Adrenal gland (tissue), 9 donors: ENCODE measurements at regions not wholly inside any gene's neighbourhood (a gene's known extent, or its start where the extent isn't known, plus 50 kb on each side); places are given as distances from the start of the nearest gene placed in this dataset.

Experiments used
- DNase-seq, 7 donors: peaks; one replicate each; pipeline ENCODE4 v3.0.0-alpha.2; 2019 to 2020
- H3K27ac ChIP-seq, 5 donors: fragments of 200-600 bp; sonication (generic) in 4 of 5; 1 replicate in 3 of 5; 2 replicates in 2 of 5; pipeline versions ENCODE4 v1.5.1 to v1.8.0; 2016 to 2020; ENCODE audit warnings: mild to moderate bottlenecking in 1 of 5
- H3K27me3 ChIP-seq: fragments of 200-600 bp; 2 replicates; pipeline ENCODE4 v1.8.0; 2021
- H3K36me3 ChIP-seq, 2 donors: fragments of 200-600 bp; replicated peaks in 1 of 2; 1 replicate in 1 of 2; 2 replicates in 1 of 2; pipeline versions ENCODE4 v1.5.1 to v1.8.0; 2018 to 2022
- H3K4me1 ChIP-seq, 2 donors: fragments of 200-600 bp; replicated peaks in 1 of 2; 1 replicate in 1 of 2; 2 replicates in 1 of 2; pipeline versions ENCODE4 v1.5.1 to v1.8.0; 2018 to 2021
- H3K4me3 ChIP-seq, 4 donors: fragments of 200-600 bp; sonication (generic) in 3 of 4; one replicate each; pipeline ENCODE4 v1.5.1; 2016 to 2018
- H3K9me3 ChIP-seq, 3 donors: fragments of 200-600 bp; sonication (generic) in 1 of 3; replicated peaks in 1 of 3; 1 replicate in 2 of 3; 2 replicates in 1 of 3; pipeline versions ENCODE4 v1.5.1 to v1.8.0; 2016 to 2021
- POLR2A ChIP-seq, 2 donors: fragments of 450-650 bp; IDR thresholded peaks; one replicate each; pipeline ENCODE4 v1.6.1; 2017; ENCODE audit warnings: antibody characterized with exemption in 2 of 2, mild to moderate bottlenecking in 2 of 2, moderate library complexity in 1 of 2
- WGBS, 4 donors: extraction: QIAGEN DNeasy Blood & Tissue Kit in 2 of 4; methylation state at CpG; one replicate each; pipeline versions ENCODE4 v1.1.5 to v1.1.7; 2013 to 2017; 5-methylcytosine and 5-hydroxymethylcytosine counted together
- intact Hi-C, 2 donors: fragments of 100-400 bp; cut with DNase I; formaldehyde crosslinking; loops; one replicate each; pipeline versions ENCODE4 v1.14.1 to v1.15.0; 2022 to 2023
- TF ChIP-seq, protein P1 (sequence below), 6 experiments: fragments of 450-650 bp in 4 of 6; fragments of 200-600 bp in 2 of 6; sonication (generic) in 1 of 6; IDR thresholded peaks; 1 replicate in 5 of 6; 2 replicates in 1 of 6; pipeline versions ENCODE4 v1.5.1 to v1.8.0; 2016 to 2021; ENCODE audit warnings: antibody characterized with exemption in 6 of 6, mild to moderate bottlenecking in 2 of 6, moderate library complexity in 1 of 6
- donor health status: healthy with polysubstance abuse.
- donor health status: Bipolar disorder and iron deficiency.
- donor health status: DM: yes; HTN: yes; CAD: no.
- donor health status: DM: no; HTN: no; CAD: no.
- donor health status: DM: no; HTN: no; CAD: no.

DNA sequence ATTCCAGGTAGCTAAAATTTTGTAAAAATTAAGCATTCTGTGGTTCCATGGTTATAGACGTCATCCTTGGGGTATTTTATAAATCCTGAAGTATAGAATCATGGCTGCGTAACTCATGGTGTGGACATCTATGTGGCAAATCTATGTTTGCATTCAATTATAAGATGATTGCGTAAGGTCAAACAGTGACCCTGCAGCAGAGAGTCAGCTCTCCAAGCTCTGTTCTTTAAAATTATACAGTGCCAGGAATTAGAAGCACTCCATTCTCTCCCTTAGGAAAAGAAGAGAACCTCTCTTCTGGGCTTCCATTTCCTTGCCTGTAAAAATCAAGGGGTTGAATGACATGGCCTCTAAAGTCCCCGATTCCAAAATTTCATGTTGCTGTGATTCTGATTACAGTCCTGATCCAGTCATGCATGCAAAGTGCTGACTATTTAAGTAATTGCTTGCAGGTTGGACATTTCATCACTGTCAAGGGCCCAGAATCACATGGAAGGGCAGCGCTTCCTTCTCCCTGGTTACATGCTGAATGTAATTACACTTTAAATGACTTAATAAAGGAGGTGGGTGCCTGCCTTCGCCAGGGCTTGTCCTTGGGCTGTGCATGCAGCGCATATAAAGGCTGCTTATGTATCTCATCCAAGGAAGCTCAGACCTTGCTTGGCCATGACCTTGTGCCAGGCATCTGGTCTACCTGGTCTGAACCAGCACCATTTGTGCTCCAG is 550.7 kb downstream of the TYW1 start:
- 68 to 84% (median 79%) methylated on average over 7 of the region's 7 CpGs for WGBS, 4 donors
- intact Hi-C loops, result no loop called here

DNA sequence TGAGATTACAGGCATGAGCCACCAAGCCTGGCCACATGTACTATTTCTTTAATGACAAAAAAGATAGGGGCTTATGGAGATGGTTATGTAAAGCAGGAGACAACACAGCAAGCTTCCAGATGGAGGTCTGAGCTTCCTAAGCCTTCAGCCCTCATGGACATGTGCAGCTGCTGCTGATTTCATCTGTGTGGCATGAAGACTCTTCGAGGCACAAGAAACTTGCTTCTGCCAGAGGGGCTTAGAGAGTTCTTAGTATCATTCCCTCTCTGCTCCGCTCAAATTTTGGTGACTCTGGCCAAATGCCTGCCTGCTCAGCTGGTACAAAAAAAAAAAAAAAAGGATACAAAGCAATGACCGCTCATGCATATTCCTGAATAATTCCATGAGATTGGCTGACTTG is 552.5 kb downstream of the TYW1 start:
- H3K4me1 ChIP-seq, result no peaks in the 10 kb centered on the region
- TF ChIP-seq POLR2A (IDR thresholded peaks at IDR 0.05), result no peak
- TF ChIP-seq, protein P1, sequence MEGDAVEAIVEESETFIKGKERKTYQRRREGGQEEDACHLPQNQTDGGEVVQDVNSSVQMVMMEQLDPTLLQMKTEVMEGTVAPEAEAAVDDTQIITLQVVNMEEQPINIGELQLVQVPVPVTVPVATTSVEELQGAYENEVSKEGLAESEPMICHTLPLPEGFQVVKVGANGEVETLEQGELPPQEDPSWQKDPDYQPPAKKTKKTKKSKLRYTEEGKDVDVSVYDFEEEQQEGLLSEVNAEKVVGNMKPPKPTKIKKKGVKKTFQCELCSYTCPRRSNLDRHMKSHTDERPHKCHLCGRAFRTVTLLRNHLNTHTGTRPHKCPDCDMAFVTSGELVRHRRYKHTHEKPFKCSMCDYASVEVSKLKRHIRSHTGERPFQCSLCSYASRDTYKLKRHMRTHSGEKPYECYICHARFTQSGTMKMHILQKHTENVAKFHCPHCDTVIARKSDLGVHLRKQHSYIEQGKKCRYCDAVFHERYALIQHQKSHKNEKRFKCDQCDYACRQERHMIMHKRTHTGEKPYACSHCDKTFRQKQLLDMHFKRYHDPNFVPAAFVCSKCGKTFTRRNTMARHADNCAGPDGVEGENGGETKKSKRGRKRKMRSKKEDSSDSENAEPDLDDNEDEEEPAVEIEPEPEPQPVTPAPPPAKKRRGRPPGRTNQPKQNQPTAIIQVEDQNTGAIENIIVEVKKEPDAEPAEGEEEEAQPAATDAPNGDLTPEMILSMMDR (IDR thresholded peaks at IDR 0.05), result no peak
- no peak for DNase-seq
- no peaks in the 10 kb centered on the region for H3K27me3 ChIP-seq
- no peaks in the 10 kb centered on the region for H3K36me3 ChIP-seq
- H3K4me3 ChIP-seq, result no peak overlapping the region
- intact Hi-C loops, result no loop called here
- 69 to 100% (median 94%) methylated on average over 3 of the region's 3 CpGs for WGBS, 4 donors
- no peaks in the 10 kb centered on the region for H3K9me3 ChIP-seq
- no peak overlapping the region for H3K27ac ChIP-seq

More for the DNA sequence above, 550.7 kb downstream of the TYW1 start:
- no peak for TF ChIP-seq POLR2A (IDR thresholded peaks at IDR 0.05)
- Histone ChIP-seq H3K4me1 (no peaks in the 10 kb centered on the region), H3K27me3 (no peaks in the 10 kb centered on the region), H3K4me3 (no peak overlapping the region), H3K36me3 (no peaks in the 10 kb centered on the region), H3K27ac (no peak overlapping the region), H3K9me3 (no peaks in the 10 kb centered on the region)
- no peak for DNase-seq

DNA sequence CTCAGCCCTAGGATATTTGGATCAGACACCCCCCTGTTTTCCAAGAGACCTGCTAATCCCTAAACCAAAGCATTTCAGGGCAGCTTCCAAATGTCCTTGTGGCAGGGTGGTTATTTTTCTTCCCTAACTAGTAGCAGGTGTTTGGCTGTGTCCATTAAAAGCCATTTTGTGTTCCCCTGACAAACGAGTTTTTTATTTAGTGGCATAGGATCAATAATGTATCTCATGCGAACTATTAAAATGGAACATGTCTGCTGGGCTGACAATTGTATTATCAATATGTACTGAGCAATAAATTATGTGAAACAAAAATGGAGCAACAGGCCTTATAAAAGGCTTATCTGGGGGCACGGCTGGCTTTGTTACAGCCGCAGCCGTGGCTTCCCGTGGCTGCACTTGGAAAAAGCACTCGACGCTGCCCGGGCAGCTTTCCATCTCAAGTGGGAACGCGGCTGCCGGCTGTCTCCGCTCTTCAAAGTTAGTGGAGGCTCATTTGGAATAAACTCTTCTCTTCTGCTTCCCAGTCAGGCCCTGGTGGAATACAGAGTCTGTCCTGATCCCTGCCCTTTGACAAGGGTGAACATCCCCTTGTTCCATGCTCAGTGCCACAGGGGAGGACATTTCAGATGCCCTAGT is 554.3 kb downstream of the TYW1 start:
- Histone ChIP-seq H3K36me3 (no peaks in the 10 kb centered on the region), H3K27ac (no peak overlapping the region), H3K4me3 (no peak overlapping the region), H3K9me3 (no peaks in the 10 kb centered on the region), H3K27me3 (no peaks in the 10 kb centered on the region), H3K4me1 (no peaks in the 10 kb centered on the region)
- intact Hi-C loops, result no loop called here
- 87 to 92% (median 90%) methylated on average over 12 to 13 of the region's 13 CpGs for WGBS, 4 donors
- no peak for TF ChIP-seq POLR2A (IDR thresholded peaks at IDR 0.05)
- TF ChIP-seq, protein P1 (IDR thresholded peaks at IDR 0.05), result no peak
- no peak for DNase-seq

DNA sequence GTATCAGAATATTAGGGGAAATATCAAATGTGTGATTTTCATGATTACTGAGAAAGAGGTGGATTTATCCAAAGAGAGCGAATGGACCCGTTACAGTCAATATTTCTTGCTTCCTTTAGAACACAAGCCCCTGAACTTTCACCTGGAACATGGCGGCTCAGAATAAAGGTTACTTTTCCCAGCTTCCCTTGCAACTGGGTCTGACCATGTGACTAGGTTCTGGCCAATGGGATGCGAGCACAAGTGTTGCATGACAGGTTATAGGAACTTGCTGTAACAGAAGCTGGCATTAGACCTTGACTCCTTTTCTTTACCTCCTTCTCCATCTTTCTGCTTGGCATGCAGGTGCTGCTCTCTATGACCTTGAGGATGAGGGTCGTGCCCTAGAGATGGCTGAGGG is 556.1 kb downstream of the TYW1 start:
- intact Hi-C loops, result no loop called here
- H3K4me1 ChIP-seq, result no peaks in the 10 kb centered on the region
- no peaks in the 10 kb centered on the region for H3K9me3 ChIP-seq
- DNase-seq, result no peak
- no peak overlapping the region for H3K4me3 ChIP-seq
- no peaks in the 10 kb centered on the region for H3K27me3 ChIP-seq
- no peaks in the 10 kb centered on the region for H3K36me3 ChIP-seq
- no peak for TF ChIP-seq POLR2A (IDR thresholded peaks at IDR 0.05)
- TF ChIP-seq, protein P1 (IDR thresholded peaks at IDR 0.05), result no peak
- 79 to 88% (median 82%) methylated on average over 5 of the region's 5 CpGs for WGBS, 4 donors
- H3K27ac ChIP-seq, result no peak overlapping the region

DNA sequence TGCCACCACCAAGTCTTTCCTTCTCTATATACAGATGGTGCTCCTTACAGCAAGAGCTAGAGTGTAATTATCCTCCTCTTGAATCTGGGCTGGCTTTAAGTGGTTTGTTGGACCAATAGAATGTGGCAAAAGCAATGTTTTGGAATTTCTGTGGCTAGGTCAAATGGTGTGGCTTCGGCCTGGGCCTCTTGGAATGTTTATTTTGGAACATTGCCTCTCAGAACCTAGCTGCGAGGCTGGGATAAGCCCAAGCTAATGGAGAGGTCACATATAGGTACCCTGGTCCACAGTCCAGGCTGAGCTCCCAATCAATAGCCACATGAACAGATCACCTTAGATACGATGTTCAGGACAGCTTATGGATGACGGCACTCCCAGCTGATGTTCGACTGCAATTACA is 556.7 kb downstream of the TYW1 start:
- WGBS, 4 donors, result 74 to 84% (median 82%) methylated on average over 5 of the region's 5 CpGs

More for the DNA sequence above, 556.7 kb downstream of the TYW1 start:
- Histone ChIP-seq H3K4me1 (no peaks in the 10 kb centered on the region), H3K4me3 (no peak overlapping the region), H3K27ac (no peak overlapping the region), H3K27me3 (no peaks in the 10 kb centered on the region), H3K9me3 (no peaks in the 10 kb centered on the region), H3K36me3 (no peaks in the 10 kb centered on the region)
- intact Hi-C loops, result no loop called here
- no peak for DNase-seq
- no peak for TF ChIP-seq POLR2A (IDR thresholded peaks at IDR 0.05)
- TF ChIP-seq, protein P1 (IDR thresholded peaks at IDR 0.05), result no peak
